ENCODE measurements at regions not wholly inside any gene's neighbourhood (a gene's known extent, or its start where the extent isn't known, plus 50 kb on each side); places are given as distances from the start of the nearest gene placed in this dataset.

DNA sequence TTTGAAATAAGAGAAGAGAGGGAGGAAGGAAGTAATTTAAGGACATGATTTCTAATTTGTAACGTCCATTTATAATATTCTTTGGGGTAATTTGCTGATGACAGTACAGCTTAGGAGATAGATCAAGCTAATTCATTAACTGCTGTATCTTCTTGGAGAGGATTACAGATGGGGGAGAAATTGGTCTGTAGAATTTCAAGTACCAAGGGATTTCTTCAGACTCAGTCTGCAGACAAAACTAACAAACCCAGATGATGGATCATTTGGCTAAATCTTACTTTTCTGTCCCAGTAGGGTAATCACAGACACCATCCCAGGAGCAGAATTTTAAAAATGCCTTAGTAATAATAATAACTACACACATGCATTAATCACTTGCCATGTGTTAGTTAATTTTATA lies 711.8 kb downstream of the KCNJ2 start:
- TF ChIP-seq, protein P1, sequence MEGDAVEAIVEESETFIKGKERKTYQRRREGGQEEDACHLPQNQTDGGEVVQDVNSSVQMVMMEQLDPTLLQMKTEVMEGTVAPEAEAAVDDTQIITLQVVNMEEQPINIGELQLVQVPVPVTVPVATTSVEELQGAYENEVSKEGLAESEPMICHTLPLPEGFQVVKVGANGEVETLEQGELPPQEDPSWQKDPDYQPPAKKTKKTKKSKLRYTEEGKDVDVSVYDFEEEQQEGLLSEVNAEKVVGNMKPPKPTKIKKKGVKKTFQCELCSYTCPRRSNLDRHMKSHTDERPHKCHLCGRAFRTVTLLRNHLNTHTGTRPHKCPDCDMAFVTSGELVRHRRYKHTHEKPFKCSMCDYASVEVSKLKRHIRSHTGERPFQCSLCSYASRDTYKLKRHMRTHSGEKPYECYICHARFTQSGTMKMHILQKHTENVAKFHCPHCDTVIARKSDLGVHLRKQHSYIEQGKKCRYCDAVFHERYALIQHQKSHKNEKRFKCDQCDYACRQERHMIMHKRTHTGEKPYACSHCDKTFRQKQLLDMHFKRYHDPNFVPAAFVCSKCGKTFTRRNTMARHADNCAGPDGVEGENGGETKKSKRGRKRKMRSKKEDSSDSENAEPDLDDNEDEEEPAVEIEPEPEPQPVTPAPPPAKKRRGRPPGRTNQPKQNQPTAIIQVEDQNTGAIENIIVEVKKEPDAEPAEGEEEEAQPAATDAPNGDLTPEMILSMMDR (conservative IDR thresholded peaks at IDR 0.05; ENCODE audit: low read depth, low read length): no peak
- no peak for TF ChIP-seq EZH2phosphoT487 (IDR thresholded peaks at IDR 0.05; ENCODE audit: borderline replicate concordance, low read length)
- no peak for TF ChIP-seq EZH2 (IDR thresholded peaks at IDR 0.05; ENCODE audit: low read length, unreplicated experiment)
